Activated naive CD8-positive, alpha-beta T cell treated with anti-CD3 and anti-CD28 coated beads for 36 hours (primary cell): ENCODE measurements at regions not wholly inside any gene's neighbourhood (a gene's known extent, or its start where the extent isn't known, plus 50 kb on each side); places are given as distances from the start of the nearest gene placed in this dataset.

Experiments used
- DNase-seq: peaks from one replicate; pipeline ENCODE4 v3.0.0; 2021
- H3K27ac Mint-ChIP-seq: one replicate; pipeline ENCODE4 v1.8.0; 2022; ENCODE audit warnings: mild to moderate bottlenecking, moderate library complexity, mixed read lengths
- H3K27me3 Mint-ChIP-seq: one replicate; pipeline ENCODE4 v1.8.0; 2022; ENCODE audit warnings: mild to moderate bottlenecking, mixed read lengths
- H3K36me3 Mint-ChIP-seq: one replicate; pipeline ENCODE4 v1.8.0; 2021; ENCODE audit warnings: mild to moderate bottlenecking, mixed read lengths
- H3K4me1 Mint-ChIP-seq: one replicate; pipeline ENCODE4 v1.8.0; 2021; ENCODE audit warnings: mixed read lengths
- H3K4me3 Mint-ChIP-seq: one replicate; pipeline ENCODE4 v1.8.0; 2022; ENCODE audit warnings: mild to moderate bottlenecking, moderate library complexity, mixed read lengths
- H3K9me3 Mint-ChIP-seq: one replicate; pipeline ENCODE4 v1.8.0; 2022; ENCODE audit warnings: mixed read lengths

GRCh38 chr12:89935850-89936249, 227.2 kb upstream of the ATP2B1 start:
- H3K4me1 Mint-ChIP-seq = peaks cover 23% of the 10 kb centered on the region
- H3K27ac Mint-ChIP-seq = no peak overlapping the region
- no peaks in the 10 kb centered on the region for H3K9me3 Mint-ChIP-seq
- H3K36me3 Mint-ChIP-seq = no peaks in the 10 kb centered on the region
- no peak overlapping the region for H3K4me3 Mint-ChIP-seq
- no peak for DNase-seq
- H3K27me3 Mint-ChIP-seq = no peaks in the 10 kb centered on the region

GRCh38 chr12:89933911-89934310, 225.3 kb upstream of the ATP2B1 start:
- DNase-seq = no peak
- Mint-ChIP-seq H3K4me3 (no peak overlapping the region), H3K36me3 (no peaks in the 10 kb centered on the region), H3K4me1 (peaks cover 23% of the 10 kb centered on the region), H3K27me3 (no peaks in the 10 kb centered on the region), H3K27ac (no peak overlapping the region), H3K9me3 (no peaks in the 10 kb centered on the region)

GRCh38 chr12:89932954-89933353, 224.3 kb upstream of the ATP2B1 start:
- Mint-ChIP-seq H3K4me3 (no peak overlapping the region), H3K9me3 (no peaks in the 10 kb centered on the region), H3K27ac (no peak overlapping the region), H3K4me1 (peaks cover 23% of the 10 kb centered on the region), H3K36me3 (no peaks in the 10 kb centered on the region), H3K27me3 (no peaks in the 10 kb centered on the region)
- DNase-seq = no peak

- no peak for DNase-seq
- no peaks in the 10 kb centered on the region for H3K9me3 Mint-ChIP-seq
- H3K27ac Mint-ChIP-seq = no peak overlapping the region
- no peaks in the 10 kb centered on the region for H3K36me3 Mint-ChIP-seq
- H3K4me3 Mint-ChIP-seq = no peak overlapping the region
- peaks cover 12% of the 10 kb centered on the region for H3K4me1 Mint-ChIP-seq
- no peaks in the 10 kb centered on the region for H3K27me3 Mint-ChIP-seq
Measured at GRCh38 chr12:89928467-89928866, 219.8 kb upstream of the ATP2B1 start.

- H3K9me3 Mint-ChIP-seq = no peaks in the 10 kb centered on the region
- H3K27ac Mint-ChIP-seq = peak overlapping the region; percentile 55
- no peaks in the 10 kb centered on the region for H3K36me3 Mint-ChIP-seq
- H3K4me3 Mint-ChIP-seq = no peak overlapping the region
- DNase-seq = no peak
- H3K27me3 Mint-ChIP-seq = no peaks in the 10 kb centered on the region
- H3K4me1 Mint-ChIP-seq = peaks cover 8% of the 10 kb centered on the region
Measured at GRCh38 chr12:89927226-89927698, 218.6 kb upstream of the ATP2B1 start.

GRCh38 chr12:89924191-89924590, 215.6 kb upstream of the ATP2B1 start:
- H3K27ac Mint-ChIP-seq = no peak overlapping the region
- no peaks in the 10 kb centered on the region for H3K9me3 Mint-ChIP-seq
- peaks cover 9% of the 10 kb centered on the region for H3K4me1 Mint-ChIP-seq
- H3K27me3 Mint-ChIP-seq = no peaks in the 10 kb centered on the region
- DNase-seq = no peak
- no peaks in the 10 kb centered on the region for H3K36me3 Mint-ChIP-seq
- H3K4me3 Mint-ChIP-seq = no peak overlapping the region

- Mint-ChIP-seq H3K4me3 (no peak overlapping the region), H3K27me3 (no peaks in the 10 kb centered on the region), H3K27ac (no peak overlapping the region), H3K9me3 (no peaks in the 10 kb centered on the region), H3K4me1 (peaks cover 12% of the 10 kb centered on the region), H3K36me3 (no peaks in the 10 kb centered on the region)
- no peak for DNase-seq
Measured at GRCh38 chr12:89923091-89923490, 214.5 kb upstream of the ATP2B1 start.

GRCh38 chr12:89920866-89921265, 212.2 kb upstream of the ATP2B1 start:
- Mint-ChIP-seq H3K36me3 (no peaks in the 10 kb centered on the region), H3K9me3 (peaks cover 1% of the 10 kb centered on the region), H3K4me3 (no peak overlapping the region), H3K27ac (no peak overlapping the region), H3K27me3 (no peaks in the 10 kb centered on the region), H3K4me1 (peaks cover 5% of the 10 kb centered on the region)
- DNase-seq = no peak

GRCh38 chr12:89919241-89919906, 210.7 kb upstream of the ATP2B1 start:
- H3K4me1 Mint-ChIP-seq = peaks cover 5% of the 10 kb centered on the region
- no peak overlapping the region for H3K4me3 Mint-ChIP-seq
- H3K36me3 Mint-ChIP-seq = no peaks in the 10 kb centered on the region
- peaks cover 1% of the 10 kb centered on the region for H3K9me3 Mint-ChIP-seq
- H3K27me3 Mint-ChIP-seq = no peaks in the 10 kb centered on the region
- DNase-seq = no peak
- H3K27ac Mint-ChIP-seq = no peak overlapping the region

GRCh38 chr12:89918172-89918846, 209.7 kb upstream of the ATP2B1 start:
- Mint-ChIP-seq H3K27me3 (no peaks in the 10 kb centered on the region), H3K4me1 (peaks cover 5% of the 10 kb centered on the region), H3K36me3 (no peaks in the 10 kb centered on the region), H3K4me3 (no peak overlapping the region), H3K9me3 (peaks cover 1% of the 10 kb centered on the region), H3K27ac (no peak overlapping the region)
- DNase-seq = no peak

- H3K27me3 Mint-ChIP-seq = no peaks in the 10 kb centered on the region
- H3K4me3 Mint-ChIP-seq = no peak overlapping the region
- DNase-seq = no peak
- H3K9me3 Mint-ChIP-seq = peaks cover 9% of the 10 kb centered on the region
- no peaks in the 10 kb centered on the region for H3K36me3 Mint-ChIP-seq
- H3K27ac Mint-ChIP-seq = no peak overlapping the region
- no peaks in the 10 kb centered on the region for H3K4me1 Mint-ChIP-seq
Measured at GRCh38 chr12:89909753-89910152, 201.1 kb upstream of the ATP2B1 start.

GRCh38 chr12:89907659-89908058, 199.0 kb upstream of the ATP2B1 start:
- H3K36me3 Mint-ChIP-seq = no peaks in the 10 kb centered on the region
- DNase-seq = no peak
- no peak overlapping the region for H3K27ac Mint-ChIP-seq
- no peaks in the 10 kb centered on the region for H3K27me3 Mint-ChIP-seq
- H3K4me1 Mint-ChIP-seq = no peaks in the 10 kb centered on the region
- no peak overlapping the region for H3K4me3 Mint-ChIP-seq
- H3K9me3 Mint-ChIP-seq = peaks cover 6% of the 10 kb centered on the region

- no peaks in the 10 kb centered on the region for H3K27me3 Mint-ChIP-seq
- DNase-seq = no peak
- H3K36me3 Mint-ChIP-seq = no peaks in the 10 kb centered on the region
- no peaks in the 10 kb centered on the region for H3K4me1 Mint-ChIP-seq
- no peak overlapping the region for H3K27ac Mint-ChIP-seq
- H3K9me3 Mint-ChIP-seq = peaks cover 6% of the 10 kb centered on the region
- no peak overlapping the region for H3K4me3 Mint-ChIP-seq
Measured at GRCh38 chr12:89906824-89907223, 198.2 kb upstream of the ATP2B1 start.

GRCh38 chr12:89906178-89906577, 197.5 kb upstream of the ATP2B1 start:
- H3K27me3 Mint-ChIP-seq = no peaks in the 10 kb centered on the region
- no peak overlapping the region for H3K4me3 Mint-ChIP-seq
- H3K4me1 Mint-ChIP-seq = no peaks in the 10 kb centered on the region
- DNase-seq = no peak
- no peaks in the 10 kb centered on the region for H3K36me3 Mint-ChIP-seq
- no peaks in the 10 kb centered on the region for H3K9me3 Mint-ChIP-seq
- H3K27ac Mint-ChIP-seq = no peak overlapping the region

- Mint-ChIP-seq H3K4me1 (peaks cover 2% of the 10 kb centered on the region), H3K9me3 (no peaks in the 10 kb centered on the region), H3K27me3 (no peaks in the 10 kb centered on the region), H3K36me3 (no peaks in the 10 kb centered on the region), H3K4me3 (no peak overlapping the region), H3K27ac (no peak overlapping the region)
- no peak for DNase-seq
Measured at GRCh38 chr12:89901906-89902642, 193.4 kb upstream of the ATP2B1 start.
